Endothelial cell of umbilical vein (primary cell): ENCODE measurements at regions not wholly inside any gene's neighbourhood (a gene's known extent, or its start where the extent isn't known, plus 50 kb on each side); places are given as distances from the start of the nearest gene placed in this dataset.

Experiments
- BruUV-seq: library from RNA; stranded (reverse); fragments of 400-500 nt; replicated peaks from 2 replicates; lab custom pipeline; 2021; lab: Mats Ljungman, UMichigan
- CTCF ChIA-PET: fragments of 300-600, 350-600 bp; sonication (Branson Sonifier 250); formaldehyde crosslinking; loops from one replicate; lab custom pipeline; 2021; ENCODE audit warnings: antibody characterized with exemption, inconsistent platforms; lab: Charles Lee
- POLR2A ChIA-PET: fragments of 300-600, 350-600 bp; sonication (Branson Sonifier 250); formaldehyde crosslinking; loops from one replicate; lab custom pipeline; 2021; ENCODE audit warnings: antibody characterized with exemption, inconsistent platforms; lab: Charles Lee
- DNase-seq: peaks from one replicate; pipeline ENCODE4 v3.0.0-alpha.2; 2011; ENCODE audit warnings: low read depth, low spot score
- FAIRE-seq: peaks from 2 replicates; lab custom pipeline; 2011; peaks lifted over from hg19 to GRCh38; lab: Jason Lieb, UNC
- H2AFZ ChIP-seq: 2 replicates; pipeline ENCODE4 v1.6.0; 2012; ENCODE audit warnings: low read depth, low read length, control low read depth, inconsistent platforms
- H3K27ac ChIP-seq: 2 replicates; pipeline ENCODE4 v1.5.1; 2011; ENCODE audit warnings: low read depth, mild to moderate bottlenecking, control low read depth, low read length, moderate library complexity; ENCODE audit not compliant: insufficient read depth
- H3K27me3 ChIP-seq, 2 experiments: 2 replicates each; pipeline versions ENCODE4 v1.6.0 to v1.6.1; 2011; ENCODE audit warnings: low read length in 2 of 2, mixed read lengths in 1 of 2; ENCODE audit not compliant: control insufficient read depth in 2 of 2, insufficient read depth in 2 of 2
- H3K36me3 ChIP-seq, 2 experiments: 2 replicates in 1 of 2; 3 replicates in 1 of 2; pipeline ENCODE4 v1.5.1; 2011; ENCODE audit warnings: low read length in 2 of 2, mild to moderate bottlenecking in 1 of 2, moderate library complexity in 1 of 2; ENCODE audit not compliant: control insufficient read depth in 2 of 2, insufficient read depth in 2 of 2; ENCODE audit errors: extremely low read depth in 1 of 2
- H3K4me1 ChIP-seq: 3 replicates; pipeline ENCODE4 v1.5.1; 2011; ENCODE audit warnings: mild to moderate bottlenecking, low read length; ENCODE audit not compliant: control insufficient read depth, insufficient read depth; ENCODE audit errors: extremely low read depth
- H3K4me2 ChIP-seq: 2 replicates; pipeline ENCODE4 v1.6.1; 2011; ENCODE audit warnings: low read length, control low read depth, mixed read lengths; ENCODE audit not compliant: insufficient read depth
- H3K4me3 ChIP-seq, 3 experiments: fragments of 200-600 bp in 1 of 3; sonication (generic), shearing (Covaris generic) in 1 of 3; replicated peaks in 1 of 3; 2 replicates each; pipeline ENCODE4 v1.5.1; 2011 to 2016; ENCODE audit warnings: control low read depth in 3 of 3, low read length in 3 of 3, mild to moderate bottlenecking in 2 of 3, inconsistent platforms in 1 of 3, low read depth in 1 of 3, moderate library complexity in 1 of 3; ENCODE audit not compliant: insufficient read depth in 1 of 3
- H3K79me2 ChIP-seq: 2 replicates; pipeline ENCODE4 v1.6.0; 2012; ENCODE audit warnings: low read length, inconsistent platforms; ENCODE audit not compliant: control insufficient read depth, insufficient read depth
- H3K9ac ChIP-seq: replicated peaks from 2 replicates; pipeline ENCODE3; 2011; ENCODE audit warnings: low read length, control low read depth; ENCODE audit not compliant: insufficient read depth; ENCODE audit errors: extremely low read depth
- H3K9me1 ChIP-seq: replicated peaks from 3 replicates; pipeline ENCODE4 v1.6.0; 2011; ENCODE audit warnings: mild to moderate bottlenecking, low read length; ENCODE audit not compliant: control insufficient read depth, insufficient read depth; ENCODE audit errors: extremely low read depth
- H3K9me3 ChIP-seq: replicated peaks from 2 replicates; pipeline ENCODE4 v1.5.1; 2012; ENCODE audit warnings: low read length, inconsistent platforms; ENCODE audit not compliant: control insufficient read depth, insufficient read depth
- H4K20me1 ChIP-seq: replicated peaks from 2 replicates; pipeline ENCODE3; 2011; ENCODE audit warnings: mild to moderate bottlenecking, low read length; ENCODE audit not compliant: control insufficient read depth, insufficient read depth; ENCODE audit errors: extremely low read depth
- CTCF ChIP-seq, 2 donors: IDR thresholded peaks; 1 replicate in 1 of 2; 2 replicates in 1 of 2; pipeline ENCODE4 v1.5.1; 2011; ENCODE audit warnings: low read length in 2 of 2, mild to moderate bottlenecking in 2 of 2, moderate library complexity in 2 of 2, control low read depth in 1 of 2, inconsistent platforms in 1 of 2, low read depth in 1 of 2; ENCODE audit not compliant: insufficient read depth in 1 of 2; ENCODE audit errors: extremely low read depth in 1 of 2
- EZH2 ChIP-seq: IDR thresholded peaks from 2 replicates; pipeline ENCODE4 v1.6.1; 2012; ENCODE audit warnings: borderline replicate concordance, low read depth, mild to moderate bottlenecking, moderate library complexity, low read length, inconsistent platforms; ENCODE audit not compliant: severe bottlenecking
- FOS ChIP-seq: IDR thresholded peaks from 2 replicates; pipeline ENCODE4 v1.6.1; 2011; ENCODE audit warnings: mild to moderate bottlenecking, low read length, moderate library complexity, borderline replicate concordance; ENCODE audit not compliant: insufficient read depth
- GATA2 ChIP-seq: IDR thresholded peaks from 2 replicates; pipeline ENCODE4 v1.7.0; 2011; ENCODE audit warnings: low read depth, mild to moderate bottlenecking, moderate library complexity, mixed read lengths, low read length; ENCODE audit not compliant: insufficient read length, insufficient read depth
- JUN ChIP-seq: IDR thresholded peaks from 2 replicates; pipeline ENCODE4 v1.6.1; 2011; ENCODE audit warnings: borderline replicate concordance, low read depth; ENCODE audit not compliant: insufficient read length, insufficient read depth
- MAX ChIP-seq: IDR thresholded peaks from 2 replicates; pipeline ENCODE4 v1.6.1; 2011; ENCODE audit not compliant: insufficient read depth, insufficient read length
- MYC ChIP-seq: IDR thresholded peaks from one replicate; pipeline ENCODE4 v1.6.1; 2011; ENCODE audit warnings: mild to moderate bottlenecking, low read depth, low read length
- POLR2A ChIP-seq: IDR thresholded peaks from 2 replicates; pipeline ENCODE4 v1.6.1; 2012; ENCODE audit warnings: low read depth, mild to moderate bottlenecking, control low read depth, low read length
- POLR2AphosphoS5 ChIP-seq: IDR thresholded peaks from 2 replicates; pipeline ENCODE4 v1.6.1; 2012; ENCODE audit warnings: low read depth, mild to moderate bottlenecking, control low read depth, low read length, moderate library complexity; ENCODE audit not compliant: insufficient read depth
- dilution Hi-C: fragments of 300-500 bp; cut with MboI; formaldehyde crosslinking; loops from one replicate; pipeline ENCODE4 v1.15.0; 2019; ENCODE audit warnings: low sequenced_read_pairs; ENCODE audit not compliant: extremely low pct_ligation_motif_present
- intact Hi-C: fragments of 100-400 bp; cut with micrococcal nuclease; formaldehyde crosslinking; loops from one replicate; pipeline ENCODE4 v1.10.0; 2022

- BruUV-seq: no TSS peak
- no peak overlapping the region for H3K9ac ChIP-seq
- H3K27ac ChIP-seq: no peak overlapping the region
- ChIA-PET POLR2A (no interaction called here), CTCF (interaction anchor here (0.6 kb wide), 1 partner anchor 13 kb away, joined by 4 read pairs; no protein-coding TSS in a partner anchor)
- no peak overlapping the region for H3K4me2 ChIP-seq
- H3K9me1 ChIP-seq: no peaks in the 10 kb centered on the region
- TF ChIP-seq POLR2AphosphoS5 (no peak), FOS (no peak), GATA2 (no peak), MYC (no peak), JUN (no peak), MAX (no peak), POLR2A (no peak), EZH2 (no peak), CTCF (IDR thresholded peaks at IDR 0.05; ENCODE audit: extremely low read depth in 1 of 2, insufficient read depth in 1 of 2, low read depth in 1 of 2, low read length in 2 of 2) (no peak)
- no peaks in the 10 kb centered on the region for H3K79me2 ChIP-seq
- no peak overlapping the region for H3K4me3 ChIP-seq
- peaks cover 20% of the 10 kb centered on the region for H3K4me1 ChIP-seq
- H3K27me3 ChIP-seq: no peaks in the 10 kb centered on the region
- FAIRE-seq: no peak
- DNase-seq: no peak
- H3K9me3 ChIP-seq: no peaks in the 10 kb centered on the region
- intact Hi-C loops (no loop called here), dilution Hi-C loops (no loop called here)
- no peaks in the 10 kb centered on the region for H3K36me3 ChIP-seq
- H2AFZ ChIP-seq: no peak overlapping the region
- no peaks in the 10 kb centered on the region for H4K20me1 ChIP-seq
Observed at GRCh38 chr1:56151402-56151801, 428.0 kb downstream of the PLPP3 start.
